Nephron (organoid): ENCODE measurements at regions not wholly inside any gene's neighbourhood (a gene's known extent, or its start where the extent isn't known, plus 50 kb on each side); places are given as distances from the start of the nearest gene placed in this dataset.

Source experiments
- H3K27ac Mint-ChIP-seq, 3 experiments: 2 replicates each; pipeline ENCODE4 v1.8.0; 2020; ENCODE audit warnings: mixed read lengths in 3 of 3, mild to moderate bottlenecking in 2 of 3, moderate library complexity in 1 of 3
- H3K27me3 Mint-ChIP-seq: 2 replicates; pipeline ENCODE4 v1.8.0; 2021; ENCODE audit warnings: low read depth, mild to moderate bottlenecking, moderate library complexity, mixed read lengths
- H3K36me3 Mint-ChIP-seq: 2 replicates; pipeline ENCODE4 v1.8.0; 2020; ENCODE audit warnings: low read depth, mixed read lengths
- H3K4me1 Mint-ChIP-seq: 2 replicates; pipeline ENCODE4 v1.8.0; 2020; ENCODE audit warnings: mixed read lengths
- H3K4me3 Mint-ChIP-seq, 3 experiments: 2 replicates each; pipeline ENCODE4 v1.8.0; 2020; ENCODE audit warnings: mild to moderate bottlenecking in 3 of 3, mixed read lengths in 3 of 3, moderate library complexity in 2 of 3
- H3K9me3 Mint-ChIP-seq: 2 replicates; pipeline ENCODE4 v1.8.0; 2020; ENCODE audit warnings: mixed read lengths
- TF ChIP-seq, protein P1 (sequence below), 3 experiments: fragments of 200-600 bp; sonication (generic); IDR thresholded peaks; one replicate each; pipeline ENCODE4 v1.5.0; 2021; ENCODE audit warnings: antibody characterized with exemption in 3 of 3; ENCODE audit not compliant: unreplicated experiment in 3 of 3

DNA sequence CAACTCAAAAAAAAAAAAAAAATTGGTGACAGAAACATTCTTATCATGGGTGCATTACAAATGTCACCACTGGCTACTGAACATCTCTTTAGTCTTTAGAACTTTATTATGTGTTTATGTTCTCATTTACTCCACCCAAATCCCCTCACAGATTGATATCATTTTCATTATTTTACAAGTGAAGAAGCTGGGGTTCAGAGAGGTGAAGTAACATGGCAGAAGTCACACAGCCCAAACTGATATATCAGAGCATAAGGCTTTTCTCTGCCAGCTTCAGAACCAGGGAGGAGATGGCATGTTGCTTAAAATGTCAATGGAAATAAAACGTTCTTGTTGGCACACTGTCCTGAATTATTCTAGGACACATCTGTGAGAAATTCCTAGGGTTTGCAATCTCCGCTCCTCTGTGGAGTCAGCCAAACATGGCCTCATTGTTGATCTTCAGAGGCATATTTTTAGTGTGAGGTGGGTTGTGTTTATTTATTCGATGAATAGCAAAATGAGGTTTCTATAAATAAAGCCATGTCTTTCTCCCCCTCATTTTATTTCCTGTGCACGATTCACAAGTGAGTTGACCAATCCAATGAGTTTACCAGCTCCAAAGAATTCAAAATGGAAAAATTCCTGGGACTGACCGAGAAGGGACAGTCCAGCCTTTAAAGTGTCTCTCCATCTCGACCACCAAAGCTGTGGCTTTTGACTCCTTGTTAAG is 72.9 kb upstream of the ANO1 start:
- no peak overlapping the region for H3K27ac Mint-ChIP-seq
- H3K9me3 Mint-ChIP-seq = no peaks in the 10 kb centered on the region
- H3K36me3 Mint-ChIP-seq = no peaks in the 10 kb centered on the region
- H3K27me3 Mint-ChIP-seq = peaks cover 22% of the 10 kb centered on the region
- H3K4me1 Mint-ChIP-seq = no peaks in the 10 kb centered on the region
- no peak overlapping the region for H3K4me3 Mint-ChIP-seq
- TF ChIP-seq, protein P1, sequence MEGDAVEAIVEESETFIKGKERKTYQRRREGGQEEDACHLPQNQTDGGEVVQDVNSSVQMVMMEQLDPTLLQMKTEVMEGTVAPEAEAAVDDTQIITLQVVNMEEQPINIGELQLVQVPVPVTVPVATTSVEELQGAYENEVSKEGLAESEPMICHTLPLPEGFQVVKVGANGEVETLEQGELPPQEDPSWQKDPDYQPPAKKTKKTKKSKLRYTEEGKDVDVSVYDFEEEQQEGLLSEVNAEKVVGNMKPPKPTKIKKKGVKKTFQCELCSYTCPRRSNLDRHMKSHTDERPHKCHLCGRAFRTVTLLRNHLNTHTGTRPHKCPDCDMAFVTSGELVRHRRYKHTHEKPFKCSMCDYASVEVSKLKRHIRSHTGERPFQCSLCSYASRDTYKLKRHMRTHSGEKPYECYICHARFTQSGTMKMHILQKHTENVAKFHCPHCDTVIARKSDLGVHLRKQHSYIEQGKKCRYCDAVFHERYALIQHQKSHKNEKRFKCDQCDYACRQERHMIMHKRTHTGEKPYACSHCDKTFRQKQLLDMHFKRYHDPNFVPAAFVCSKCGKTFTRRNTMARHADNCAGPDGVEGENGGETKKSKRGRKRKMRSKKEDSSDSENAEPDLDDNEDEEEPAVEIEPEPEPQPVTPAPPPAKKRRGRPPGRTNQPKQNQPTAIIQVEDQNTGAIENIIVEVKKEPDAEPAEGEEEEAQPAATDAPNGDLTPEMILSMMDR (IDR thresholded peaks at IDR 0.05; ENCODE audit: unreplicated experiment in 3 of 3) = no peak

DNA sequence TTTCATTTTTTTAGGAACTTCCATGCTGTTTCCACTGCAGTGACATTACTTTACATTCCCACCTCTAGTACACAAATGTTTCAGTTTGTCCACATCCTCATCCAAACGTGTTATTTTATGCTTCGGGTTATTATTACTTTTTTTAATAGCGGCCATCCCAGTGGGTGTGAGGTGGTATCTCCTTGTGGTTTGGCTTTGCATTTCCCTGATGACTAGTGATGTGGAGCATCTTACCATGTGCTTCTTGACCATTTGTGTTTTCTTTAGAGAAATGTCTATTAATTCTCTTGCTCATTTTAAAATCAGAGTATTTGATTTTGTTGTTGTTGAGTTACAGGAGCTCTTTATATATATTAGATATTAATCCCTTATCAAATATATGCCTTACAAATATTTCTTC is 70.3 kb upstream of the ANO1 start:
- Mint-ChIP-seq H3K4me1 (no peaks in the 10 kb centered on the region), H3K27ac (no peak overlapping the region), H3K9me3 (no peaks in the 10 kb centered on the region), H3K36me3 (no peaks in the 10 kb centered on the region), H3K4me3 (no peak overlapping the region), H3K27me3 (peaks cover 13% of the 10 kb centered on the region)
- TF ChIP-seq, protein P1 (IDR thresholded peaks at IDR 0.05; ENCODE audit: unreplicated experiment in 3 of 3) = no peak

DNA sequence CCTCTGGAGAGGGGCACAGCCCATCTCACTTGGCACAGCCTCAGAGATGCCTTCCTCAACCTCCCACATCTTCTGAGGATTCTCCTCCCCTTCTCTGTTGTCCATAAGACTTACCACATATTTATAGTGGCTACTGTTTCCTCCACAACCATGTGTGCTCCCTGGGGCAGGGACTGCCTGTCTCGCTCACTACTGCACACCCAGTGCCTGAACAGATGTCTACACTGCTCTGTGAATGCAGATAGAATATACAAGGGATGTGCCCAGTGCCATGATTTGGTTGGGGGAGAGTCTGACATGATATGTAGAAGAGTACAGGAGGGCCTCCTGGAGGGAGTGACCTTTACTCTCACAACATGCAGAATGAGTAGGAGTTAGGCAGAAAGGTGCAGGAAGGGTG is 67.3 kb upstream of the ANO1 start:
- Mint-ChIP-seq H3K36me3 (no peaks in the 10 kb centered on the region), H3K4me3 (no peak overlapping the region), H3K27me3 (peaks cover 10% of the 10 kb centered on the region), H3K4me1 (no peaks in the 10 kb centered on the region), H3K27ac (no peak overlapping the region), H3K9me3 (no peaks in the 10 kb centered on the region)
- TF ChIP-seq, protein P1 (IDR thresholded peaks at IDR 0.05; ENCODE audit: unreplicated experiment in 3 of 3) = no peak

DNA sequence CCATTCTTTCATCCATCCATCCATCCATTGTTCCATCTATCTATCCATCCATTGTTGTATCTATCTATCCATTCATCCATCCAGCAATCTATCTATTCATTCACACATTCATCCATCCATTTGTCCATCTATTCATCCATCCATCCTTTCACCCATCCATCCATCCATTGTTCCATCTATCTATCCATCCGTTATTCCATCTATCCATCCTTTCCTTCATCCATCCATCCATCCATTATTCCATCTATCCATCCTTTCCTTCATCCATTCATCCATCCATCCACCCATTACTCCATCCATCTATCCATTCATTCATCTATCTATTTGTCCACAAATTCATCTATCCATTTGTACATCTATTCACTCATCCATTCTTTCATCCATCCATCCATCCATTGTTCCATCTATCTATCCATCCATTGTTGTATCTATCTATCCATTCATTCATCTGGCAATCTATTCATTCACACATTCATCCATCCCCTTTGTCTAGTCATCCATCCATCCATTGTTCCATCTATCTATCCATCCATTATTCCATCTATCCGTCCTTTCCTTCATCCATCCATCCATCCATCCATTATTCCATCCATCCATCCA is 65.9 kb upstream of the ANO1 start:
- Mint-ChIP-seq H3K9me3 (no peaks in the 10 kb centered on the region), H3K27ac (no peak overlapping the region), H3K4me1 (no peaks in the 10 kb centered on the region), H3K4me3 (no peak overlapping the region), H3K27me3 (peaks cover 5% of the 10 kb centered on the region), H3K36me3 (no peaks in the 10 kb centered on the region)
- TF ChIP-seq, protein P1 (IDR thresholded peaks at IDR 0.05; ENCODE audit: unreplicated experiment in 3 of 3) = no peak

DNA sequence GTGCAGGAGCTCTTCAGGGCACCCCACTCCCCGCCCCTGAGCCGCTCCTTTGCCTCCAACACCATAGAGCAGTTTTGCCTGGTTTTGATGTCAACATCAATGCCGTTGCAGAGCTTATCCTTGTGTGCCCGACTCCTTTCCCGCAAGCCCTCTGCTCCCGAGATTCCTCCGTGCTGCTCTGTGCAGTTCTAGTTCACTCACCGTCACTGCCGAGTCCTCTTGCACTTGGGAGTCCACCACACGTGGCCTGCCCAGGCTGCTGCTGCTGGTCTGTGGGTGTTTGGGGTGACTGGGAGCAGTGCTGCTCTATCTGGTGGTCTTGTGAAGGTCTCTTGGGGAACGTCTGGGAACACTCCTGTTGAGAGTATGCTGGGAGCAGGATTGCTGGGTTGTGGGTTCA is 63.8 kb upstream of the ANO1 start:
- Mint-ChIP-seq H3K36me3 (no peaks in the 10 kb centered on the region), H3K4me1 (peaks cover 9% of the 10 kb centered on the region), H3K27ac (no peak overlapping the region), H3K27me3 (peaks cover 7% of the 10 kb centered on the region), H3K9me3 (no peaks in the 10 kb centered on the region), H3K4me3 (no peak overlapping the region)
- TF ChIP-seq, protein P1 (IDR thresholded peaks at IDR 0.05; ENCODE audit: unreplicated experiment in 3 of 3) = no peak
